ENCODE measurements at regions not wholly inside any gene's neighbourhood (a gene's known extent, or its start where the extent isn't known, plus 50 kb on each side); places are given as distances from the start of the nearest gene placed in this dataset.

DNA sequence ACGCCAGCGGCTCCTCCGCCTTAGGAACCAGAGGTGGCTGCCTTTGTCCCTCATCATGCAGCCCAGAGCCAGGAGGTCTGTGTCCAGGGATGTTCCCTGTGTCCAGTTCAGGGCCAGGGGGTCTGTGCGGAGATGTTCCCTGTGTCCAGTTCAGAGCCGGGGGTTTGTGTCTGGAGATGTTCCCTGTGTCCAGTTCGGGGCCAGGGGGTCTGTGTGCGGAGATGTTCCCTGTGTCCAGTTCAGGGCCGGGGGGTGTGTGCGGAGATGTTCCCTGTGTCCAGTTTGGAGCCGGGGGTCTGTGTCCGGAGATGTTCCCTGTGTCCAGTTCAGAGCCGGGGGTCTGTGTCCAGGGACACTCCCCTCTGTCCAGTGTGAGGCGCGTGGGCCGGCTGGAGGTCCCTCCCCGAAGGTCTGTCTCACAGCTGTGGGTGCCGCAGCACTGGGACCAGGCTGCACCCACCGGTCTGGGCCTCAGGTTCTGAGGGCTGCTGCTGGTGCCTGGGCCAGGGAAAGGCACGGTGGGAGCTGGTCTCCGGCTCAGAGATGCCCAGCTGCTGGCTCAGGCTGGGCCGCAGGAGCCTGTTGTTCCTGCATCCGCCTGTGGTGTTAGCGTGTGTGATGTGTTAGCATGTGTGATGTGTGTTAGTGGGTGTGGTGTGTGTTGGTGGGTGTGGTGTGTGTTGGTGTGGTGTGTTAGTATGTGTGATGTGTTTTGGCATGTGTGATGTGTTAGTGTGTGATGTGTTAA lies 67.9 kb upstream of the CFAP46 start:
- H3K36me3 ChIP-seq, result no peaks in the 10 kb centered on the region
- no peaks in the 10 kb centered on the region for H3K27me3 ChIP-seq
- H3K27ac ChIP-seq, result peak overlapping the region in 3 of 4 donors; percentile 73 to 86 (median 77)
- TF ChIP-seq POLR2A (IDR thresholded peaks at IDR 0.05) (no peak), POLR2AphosphoS5 (IDR thresholded peaks at IDR 0.05) (no peak), EP300 (IDR thresholded peaks at IDR 0.05; ENCODE audit: low read depth) (no peak)
- TF ChIP-seq, protein P1, sequence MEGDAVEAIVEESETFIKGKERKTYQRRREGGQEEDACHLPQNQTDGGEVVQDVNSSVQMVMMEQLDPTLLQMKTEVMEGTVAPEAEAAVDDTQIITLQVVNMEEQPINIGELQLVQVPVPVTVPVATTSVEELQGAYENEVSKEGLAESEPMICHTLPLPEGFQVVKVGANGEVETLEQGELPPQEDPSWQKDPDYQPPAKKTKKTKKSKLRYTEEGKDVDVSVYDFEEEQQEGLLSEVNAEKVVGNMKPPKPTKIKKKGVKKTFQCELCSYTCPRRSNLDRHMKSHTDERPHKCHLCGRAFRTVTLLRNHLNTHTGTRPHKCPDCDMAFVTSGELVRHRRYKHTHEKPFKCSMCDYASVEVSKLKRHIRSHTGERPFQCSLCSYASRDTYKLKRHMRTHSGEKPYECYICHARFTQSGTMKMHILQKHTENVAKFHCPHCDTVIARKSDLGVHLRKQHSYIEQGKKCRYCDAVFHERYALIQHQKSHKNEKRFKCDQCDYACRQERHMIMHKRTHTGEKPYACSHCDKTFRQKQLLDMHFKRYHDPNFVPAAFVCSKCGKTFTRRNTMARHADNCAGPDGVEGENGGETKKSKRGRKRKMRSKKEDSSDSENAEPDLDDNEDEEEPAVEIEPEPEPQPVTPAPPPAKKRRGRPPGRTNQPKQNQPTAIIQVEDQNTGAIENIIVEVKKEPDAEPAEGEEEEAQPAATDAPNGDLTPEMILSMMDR (IDR thresholded peaks at IDR 0.05), result no peak
- in situ Hi-C loops (cut with MboI; ENCODE audit: low pct_ligation_motif_present in 1 of 4, low pct_unique_long_range_greater_than_20kb in 1 of 4, low sequenced_read_pairs in 3 of 4) (no loop called here), intact Hi-C loops (cut with DNase I; ENCODE audit: low total_unique reads) (no loop called here)
- no peak for DNase-seq
- peaks cover 0 to 20% (median 9%) of the 10 kb centered on the region in 4 donors for H3K4me1 ChIP-seq
- H3K9me3 ChIP-seq, result no peaks in the 10 kb centered on the region
- WGBS, 2 donors (ENCODE audit: low coverage in 1 of 2), result 63 to 66% methylated on average over 7 to 18 of the region's 23 CpGs
- peak overlapping the region in 1 of 4 donors; percentile 17 for H3K4me3 ChIP-seq

DNA sequence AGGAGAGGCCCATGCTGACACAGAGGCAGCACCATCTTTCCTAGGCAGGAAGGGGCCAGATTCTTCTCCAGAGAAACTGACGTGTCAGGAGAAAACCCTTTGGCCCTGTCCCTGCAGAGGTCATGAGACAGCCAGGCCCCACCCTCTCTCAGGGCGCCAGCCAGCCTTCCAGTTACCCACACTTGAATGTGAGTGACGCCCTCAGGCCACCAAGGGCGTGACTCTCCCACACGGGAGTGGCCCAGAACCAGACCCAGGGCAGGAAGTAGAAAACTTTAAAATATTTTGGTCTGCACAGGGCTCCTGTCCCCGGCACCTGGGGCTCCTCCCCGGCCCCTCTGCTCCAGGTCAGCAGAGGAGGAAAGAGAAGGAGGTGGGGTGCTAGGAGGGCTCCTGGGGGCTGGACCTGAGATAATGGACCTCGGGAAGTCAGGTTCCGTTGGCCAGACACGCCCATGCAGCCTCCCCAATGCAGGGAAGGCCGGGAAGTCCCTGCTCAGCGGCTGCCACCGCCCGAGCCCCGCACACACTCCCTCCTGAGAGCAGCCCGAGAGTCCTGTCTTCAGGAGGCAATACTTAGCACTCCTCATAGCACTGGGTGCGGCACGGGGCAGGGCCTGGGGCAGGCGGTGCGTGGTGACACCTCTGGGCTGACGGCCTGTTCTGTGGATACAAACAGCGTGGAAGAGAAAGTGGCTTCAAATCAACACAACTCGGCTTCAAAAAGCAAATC lies 67.0 kb upstream of the CFAP46 start:
- Histone ChIP-seq H3K27ac (peak overlapping the region; percentile 55 to 86 (median 75)), H3K27me3 (no peaks in the 10 kb centered on the region), H3K36me3 (no peaks in the 10 kb centered on the region), H3K9me3 (no peaks in the 10 kb centered on the region), H3K4me1 (peaks cover 0 to 20% (median 9%) of the 10 kb centered on the region in 4 donors), H3K4me3 (peak overlapping the region in 1 of 4 donors; percentile 17)
- TF ChIP-seq, protein P1 (IDR thresholded peaks at IDR 0.05), result no peak
- TF ChIP-seq EP300 (IDR thresholded peaks at IDR 0.05; ENCODE audit: low read depth) (no peak), POLR2AphosphoS5 (IDR thresholded peaks at IDR 0.05) (peak in 1 of 3 donors; percentile 46), POLR2A (IDR thresholded peaks at IDR 0.05) (peak; percentile 60)
- DNase-seq, result peak; percentile 86
- in situ Hi-C loops (cut with MboI; ENCODE audit: low pct_ligation_motif_present in 1 of 4, low pct_unique_long_range_greater_than_20kb in 1 of 4, low sequenced_read_pairs in 3 of 4), result no loop called here
- 20 to 44% methylated on average over 2 to 23 of the region's 23 CpGs for WGBS, 2 donors (ENCODE audit: low coverage in 1 of 2)
- intact Hi-C loops (cut with DNase I; ENCODE audit: low total_unique reads), result no loop called here

DNA sequence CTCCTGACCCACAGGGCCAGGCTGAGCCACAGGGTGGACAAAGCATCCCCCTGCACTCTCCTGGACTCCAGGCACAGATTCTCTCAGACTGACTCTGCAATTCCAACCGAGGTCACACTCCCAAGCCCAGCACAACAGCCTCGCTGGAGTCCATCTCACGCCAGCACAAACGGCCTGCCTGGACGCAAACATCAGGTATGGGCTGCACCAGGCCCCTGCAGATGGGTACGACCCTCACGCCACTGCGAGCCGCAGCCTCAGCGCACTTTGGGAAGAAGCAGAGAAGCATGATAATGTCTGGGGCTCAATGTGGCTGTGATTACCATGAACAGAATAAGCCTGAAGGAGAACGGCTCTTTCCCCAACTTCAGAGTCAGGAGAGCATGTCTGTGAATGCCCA lies 66.4 kb upstream of the CFAP46 start:
- Histone ChIP-seq H3K4me3 (no peak overlapping the region), H3K36me3 (no peaks in the 10 kb centered on the region), H3K27ac (peak overlapping the region in 3 of 4 donors; percentile 73 to 86 (median 77)), H3K27me3 (no peaks in the 10 kb centered on the region), H3K9me3 (no peaks in the 10 kb centered on the region), H3K4me1 (peaks cover 0 to 20% (median 9%) of the 10 kb centered on the region in 4 donors)
- in situ Hi-C loops (cut with MboI; ENCODE audit: low pct_ligation_motif_present in 1 of 4, low pct_unique_long_range_greater_than_20kb in 1 of 4, low sequenced_read_pairs in 3 of 4), result no loop called here
- DNase-seq, result no peak
- TF ChIP-seq POLR2A (IDR thresholded peaks at IDR 0.05) (no peak), EP300 (IDR thresholded peaks at IDR 0.05; ENCODE audit: low read depth) (no peak), POLR2AphosphoS5 (IDR thresholded peaks at IDR 0.05) (no peak)
- TF ChIP-seq, protein P1 (IDR thresholded peaks at IDR 0.05), result no peak
- WGBS, 2 donors (ENCODE audit: low coverage in 1 of 2), result 91% methylated on average over 11 of the region's 11 CpGs; no CpG with 5 or more reads in 1 of the 2 donors
- intact Hi-C loops (cut with DNase I; ENCODE audit: low total_unique reads), result no loop called here

DNA sequence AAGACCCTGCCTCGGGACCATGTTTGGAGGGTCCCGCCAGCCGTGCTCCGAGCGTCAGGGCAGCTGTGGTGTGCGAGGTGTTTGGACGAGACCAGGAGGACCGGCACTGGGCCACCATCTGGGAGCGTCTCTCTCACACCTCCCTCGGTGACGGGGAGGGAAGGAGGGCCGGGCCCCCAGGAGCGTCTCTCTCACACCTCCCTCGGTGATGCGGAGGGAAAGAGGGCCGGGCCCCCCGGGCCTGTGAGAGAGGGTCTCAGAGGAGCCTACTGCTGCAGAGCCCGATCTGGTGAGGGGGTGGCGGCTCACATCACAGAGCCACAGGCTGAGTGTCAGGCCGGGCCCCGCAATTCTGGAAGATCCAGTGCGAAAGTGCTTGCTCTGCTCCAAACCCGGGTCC lies 65.8 kb upstream of the CFAP46 start:
- H3K27ac ChIP-seq, result peak overlapping the region in 2 of 4 donors; percentile 73 to 77
- H3K9me3 ChIP-seq, result no peaks in the 10 kb centered on the region
- peaks cover 0 to 20% (median 9%) of the 10 kb centered on the region in 4 donors for H3K4me1 ChIP-seq
- TF ChIP-seq, protein P1 (IDR thresholded peaks at IDR 0.05), result no peak
- TF ChIP-seq POLR2AphosphoS5 (IDR thresholded peaks at IDR 0.05) (no peak), POLR2A (IDR thresholded peaks at IDR 0.05) (no peak), EP300 (IDR thresholded peaks at IDR 0.05; ENCODE audit: low read depth) (no peak)
- intact Hi-C loops (cut with DNase I; ENCODE audit: low total_unique reads) (no loop called here), in situ Hi-C loops (cut with MboI; ENCODE audit: low pct_ligation_motif_present in 1 of 4, low pct_unique_long_range_greater_than_20kb in 1 of 4, low sequenced_read_pairs in 3 of 4) (no loop called here)
- H3K27me3 ChIP-seq, result no peaks in the 10 kb centered on the region
- no peak overlapping the region for H3K4me3 ChIP-seq
- H3K36me3 ChIP-seq, result no peaks in the 10 kb centered on the region
- WGBS, 2 donors (ENCODE audit: low coverage in 1 of 2), result 88 to 100% methylated on average over 1 to 23 of the region's 23 CpGs
- DNase-seq, result no peak
